GM03348 (cell line): ENCODE measurements at regions not wholly inside any gene's neighbourhood (a gene's known extent, or its start where the extent isn't known, plus 50 kb on each side); places are given as distances from the start of the nearest gene placed in this dataset.
A peak's percentile ranks its signal among the peaks of the same experiment; 100 is the strongest.
"Not testable (repeated sequence)": the region's sequence is repeated elsewhere in the genome, so short reads cannot be mapped to it uniquely, and the experiment has no call there.

Source experiments
- DNase-seq: peaks from one replicate; pipeline ENCODE4 v3.0.0; 2012; ENCODE audit warnings: low spot score

DNA sequence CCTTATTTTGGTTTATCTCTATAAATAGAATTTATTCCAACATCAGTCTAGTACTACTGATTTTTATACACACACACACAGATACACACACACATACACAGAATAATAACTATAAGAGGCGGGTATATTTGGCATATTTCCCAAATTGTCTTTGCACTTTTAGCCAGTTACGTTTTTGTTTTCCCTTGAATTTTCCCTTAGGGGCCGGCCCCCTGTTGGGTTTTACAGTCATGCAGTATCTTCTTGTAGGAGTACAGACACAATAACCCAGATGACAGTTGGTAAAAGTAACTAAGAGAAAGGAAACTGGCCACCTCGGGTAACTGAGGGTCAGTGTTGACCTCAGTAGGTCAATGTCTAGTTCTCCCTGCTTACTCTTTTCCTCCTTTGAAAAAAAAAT is 50.9 kb downstream of the DISP1 start:
- no peak for DNase-seq

DNA sequence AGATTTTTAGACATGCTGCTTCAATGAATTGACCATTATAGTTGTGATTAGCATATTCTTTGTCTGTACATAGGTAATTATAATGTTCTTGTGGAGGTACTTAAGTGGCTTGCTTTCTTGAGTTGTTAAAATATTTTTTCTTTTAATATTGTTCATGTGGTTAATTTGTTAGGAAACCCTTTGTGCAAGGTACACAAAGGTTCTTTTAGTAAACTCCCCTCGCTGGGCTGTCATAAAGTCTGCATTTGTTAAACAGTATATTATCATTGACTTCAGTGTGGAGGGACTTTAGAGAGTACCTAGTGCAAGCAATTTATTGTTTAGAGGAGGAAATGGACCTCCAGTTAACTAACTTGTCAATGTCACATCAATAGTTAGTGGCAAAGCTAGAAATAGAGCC is 52.5 kb downstream of the DISP1 start:
- DNase-seq = no peak

DNA sequence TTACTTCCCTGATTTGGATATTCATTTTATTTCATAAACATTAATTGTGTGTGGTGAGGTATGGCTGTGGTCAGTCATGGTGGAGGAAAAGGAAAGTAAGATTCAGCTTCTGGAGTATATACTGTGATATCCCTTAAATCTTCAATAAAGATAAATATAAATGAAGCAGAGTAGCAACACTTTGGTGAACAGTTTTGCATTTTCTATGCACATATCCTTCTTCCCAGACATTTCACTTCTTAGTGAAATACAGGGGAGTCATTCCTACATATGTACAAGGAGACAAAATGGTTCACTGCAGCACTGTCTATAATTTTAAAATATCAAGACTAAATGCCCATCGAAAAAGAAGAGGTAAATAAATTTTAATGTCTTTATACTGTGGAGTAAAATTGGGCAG is 61.3 kb downstream of the DISP1 start:
- DNase-seq = no peak

DNA sequence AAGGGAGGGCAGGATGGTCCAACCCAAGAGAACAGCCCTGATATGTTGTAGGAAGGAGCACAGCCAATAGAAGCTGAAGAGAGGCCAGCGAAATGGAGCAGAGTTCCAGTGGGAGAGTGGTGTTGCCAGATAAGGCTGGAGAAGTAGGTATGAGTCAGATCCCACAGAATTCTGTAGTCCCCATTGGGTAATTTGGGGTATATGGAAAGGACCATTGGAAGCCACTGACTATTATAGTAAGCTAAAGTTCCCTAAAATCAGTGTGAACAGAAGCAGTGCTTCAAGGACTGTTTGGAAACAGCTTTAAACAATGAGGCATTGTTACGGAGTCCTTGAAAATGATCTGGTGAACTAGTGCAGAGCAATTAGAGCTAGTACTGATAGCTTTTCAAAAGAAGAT is 63.0 kb downstream of the DISP1 start:
- DNase-seq = no peak

DNA sequence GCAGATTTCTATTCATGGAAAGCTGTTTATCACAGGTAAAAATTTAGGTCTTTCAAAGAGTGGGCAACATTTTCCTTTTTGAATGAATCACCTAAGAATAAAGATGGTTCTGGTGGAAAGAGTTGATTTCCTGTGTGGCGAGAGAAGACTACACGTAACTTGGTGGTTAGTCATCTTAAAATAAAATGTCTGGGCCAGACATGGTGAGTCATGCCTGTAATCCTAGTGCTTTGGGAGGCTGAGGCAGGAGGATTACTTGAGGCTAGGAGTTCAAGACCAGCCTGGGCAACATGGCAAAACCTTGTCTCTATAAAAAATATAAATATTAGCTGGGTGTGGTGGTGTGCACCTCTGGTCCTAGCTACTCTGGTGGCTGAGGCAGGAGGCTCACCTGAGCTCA is 65.7 kb downstream of the DISP1 start:
- no peak for DNase-seq

DNA sequence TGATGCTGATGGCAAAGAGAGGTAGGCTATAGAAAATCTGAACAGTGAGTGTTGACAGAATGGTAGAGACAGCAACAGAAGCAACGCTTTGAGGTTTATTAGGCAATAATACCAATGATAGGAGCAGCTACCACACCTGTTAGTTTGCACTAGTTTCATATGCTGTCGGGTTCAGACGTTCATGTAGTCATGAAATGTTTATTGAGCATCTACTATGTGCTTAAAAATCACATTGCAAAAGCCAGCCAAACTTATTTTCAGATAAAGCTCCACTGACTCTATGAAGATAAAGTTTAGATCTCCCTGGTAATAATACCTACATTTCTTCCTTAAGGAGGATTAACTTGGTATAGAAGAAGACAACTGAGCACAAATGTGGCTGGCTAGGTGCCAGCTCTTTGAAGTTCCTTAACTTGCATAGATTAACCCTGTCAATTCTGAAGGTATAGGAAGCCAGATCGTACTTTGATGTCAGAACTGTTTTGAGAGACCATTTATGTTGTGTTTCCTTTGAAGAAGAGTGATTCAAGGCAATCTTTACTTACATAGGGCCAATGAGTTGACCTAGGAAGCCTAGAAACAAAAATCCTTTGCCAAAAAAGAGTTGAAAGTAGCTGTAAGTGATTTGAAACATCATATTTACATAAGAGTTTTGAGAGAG is 71.5 kb downstream of the DISP1 start:
- DNase-seq = no peak

DNA sequence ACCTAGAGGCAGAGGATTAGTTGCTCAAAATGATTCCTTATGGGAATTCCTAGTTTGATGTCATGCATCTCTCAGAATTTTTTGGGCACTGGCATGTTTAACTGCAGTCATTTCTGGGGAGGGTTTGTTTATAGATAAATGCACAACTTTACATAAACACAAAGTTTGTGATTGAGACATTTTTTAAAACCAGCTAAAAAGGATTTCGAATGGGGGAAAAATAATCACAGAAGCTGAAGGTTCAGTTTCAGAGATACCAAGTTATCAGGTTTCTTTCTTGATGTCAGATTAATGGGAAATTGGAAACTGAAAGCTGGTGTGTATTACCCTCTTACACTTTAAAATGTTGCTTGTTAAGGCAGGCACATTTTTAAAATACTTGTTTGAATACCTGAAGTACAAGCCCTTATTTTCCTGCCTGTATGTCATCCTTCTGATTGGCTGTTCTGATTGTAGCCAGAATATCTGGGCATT is 72.1 kb downstream of the DISP1 start:
- DNase-seq = no peak

DNA sequence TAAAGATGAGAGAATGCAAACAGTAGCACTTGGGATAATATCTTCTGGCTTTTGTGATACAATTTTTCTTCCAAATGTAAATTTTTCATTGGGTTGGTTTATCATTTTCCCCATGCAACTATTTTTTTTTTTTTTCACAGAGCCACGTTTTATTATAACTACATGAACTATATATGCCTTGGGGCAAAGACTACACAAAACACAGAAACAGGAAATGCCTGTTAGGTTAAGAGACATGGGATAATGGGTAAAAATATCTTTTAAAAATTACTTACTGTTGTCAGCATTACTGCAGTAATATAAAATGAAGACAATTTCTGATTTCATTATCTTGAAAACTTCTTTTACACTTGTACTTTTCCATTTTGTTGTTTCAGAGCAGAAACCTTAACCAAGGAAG is 74.6 kb downstream of the DISP1 start:
- no peak for DNase-seq

DNA sequence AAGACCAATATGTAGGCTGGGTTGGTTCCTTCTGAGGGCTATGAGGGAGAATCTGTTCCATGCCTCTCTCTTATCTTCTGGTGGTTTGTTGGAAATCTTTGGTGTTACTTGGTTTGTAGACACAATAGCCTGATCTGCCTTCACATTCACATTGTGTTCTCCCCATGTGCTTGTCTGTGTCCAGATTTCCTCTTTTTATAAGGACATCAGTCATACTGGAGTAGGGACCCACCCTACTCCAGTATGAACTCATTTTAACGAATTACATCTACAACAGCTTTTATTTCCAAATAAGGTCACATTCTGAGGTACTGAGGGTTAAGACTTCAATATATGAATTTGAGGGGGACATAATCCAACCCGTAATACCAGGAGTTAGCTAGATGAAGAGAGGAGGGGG is 75.9 kb downstream of the DISP1 start:
- DNase-seq = no peak

DNA sequence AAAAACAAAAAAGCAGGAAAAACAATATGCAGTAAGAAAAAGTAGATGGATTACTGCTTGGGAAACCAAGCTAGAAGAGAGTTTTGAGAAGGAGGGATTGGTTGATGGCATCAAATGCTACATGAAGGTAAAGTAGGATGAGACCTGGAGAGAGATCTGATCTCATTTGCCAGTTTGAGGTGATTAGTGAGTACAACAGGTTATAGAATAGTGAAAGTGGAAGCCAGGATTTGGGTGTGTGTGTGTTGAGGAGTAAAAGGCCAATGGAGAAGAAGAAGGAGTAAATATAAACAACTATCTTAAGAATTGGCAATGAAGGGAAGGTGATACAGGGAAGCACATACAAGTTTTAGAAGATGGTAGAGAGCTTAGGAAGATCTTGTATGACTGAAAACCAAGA is 76.7 kb downstream of the DISP1 start:
- no peak for DNase-seq

DNA sequence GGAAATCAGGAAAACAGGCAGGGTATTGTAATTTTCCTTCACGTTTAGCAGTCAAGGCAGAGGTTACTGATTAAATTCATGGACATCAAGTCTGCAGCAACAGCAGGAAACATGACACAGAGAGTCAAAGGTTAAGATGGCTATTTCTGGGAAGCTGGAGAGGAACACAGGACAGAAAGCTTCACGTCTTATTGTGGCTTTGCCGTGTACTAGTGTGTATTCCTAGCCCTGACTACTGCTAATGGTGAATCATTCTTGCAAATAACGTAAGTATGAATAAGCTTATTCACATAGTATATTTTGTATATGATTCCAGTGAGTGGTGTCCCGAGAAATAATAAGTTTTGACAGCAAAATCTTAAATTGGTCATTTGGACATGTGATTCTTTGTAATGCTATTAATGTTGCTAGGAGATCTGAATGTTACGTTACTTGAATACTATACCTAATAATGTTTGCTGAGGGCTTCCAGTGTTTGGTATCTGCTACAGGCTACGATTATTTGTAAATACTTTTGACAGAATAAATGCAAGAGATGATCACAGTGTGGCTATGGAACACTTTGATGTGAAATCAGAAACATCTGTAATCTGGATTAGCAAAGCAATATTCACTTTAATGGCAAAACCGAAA is 77.4 kb downstream of the DISP1 start:
- no peak for DNase-seq

DNA sequence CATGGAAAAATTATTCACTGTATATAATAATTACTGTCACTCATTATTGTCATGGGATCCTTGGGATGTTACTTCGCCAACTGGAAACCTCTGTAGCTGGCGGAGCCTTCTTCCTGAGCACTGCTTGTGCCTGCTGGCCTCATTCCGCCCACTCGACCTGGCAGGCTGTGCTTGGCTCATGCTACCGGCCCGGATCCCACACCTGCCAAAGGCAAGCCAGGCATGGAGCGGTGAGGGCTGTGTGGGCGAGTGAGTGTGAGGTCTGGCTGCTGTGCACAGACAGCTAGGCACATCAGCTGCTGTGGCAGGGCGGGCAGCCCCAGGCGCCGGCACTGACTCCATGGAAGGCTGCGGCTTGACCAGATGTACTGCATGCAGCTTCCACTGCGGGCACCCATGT is 78.4 kb downstream of the DISP1 start:
- DNase-seq = no peak

DNA sequence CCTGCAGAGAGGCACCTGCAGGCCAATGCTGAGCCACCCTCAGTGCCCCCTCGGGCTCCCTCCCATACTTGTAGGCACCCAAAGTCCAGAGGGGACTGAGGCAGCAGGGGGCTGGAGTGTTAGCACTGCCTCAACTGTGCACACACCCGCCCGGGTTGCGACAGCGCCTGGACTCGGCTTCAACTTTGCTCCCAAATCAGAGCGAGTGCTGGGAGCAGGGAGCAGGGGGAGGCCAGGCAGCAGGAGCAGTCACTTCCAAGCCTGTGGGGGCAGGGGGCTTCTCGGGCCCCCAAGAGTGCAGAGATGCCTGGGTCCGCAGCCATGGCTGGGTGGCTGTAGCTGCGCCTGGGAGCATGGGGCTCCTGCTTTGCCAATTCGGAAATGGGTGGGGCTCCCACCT is 79.5 kb downstream of the DISP1 start:
- no peak for DNase-seq

DNA sequence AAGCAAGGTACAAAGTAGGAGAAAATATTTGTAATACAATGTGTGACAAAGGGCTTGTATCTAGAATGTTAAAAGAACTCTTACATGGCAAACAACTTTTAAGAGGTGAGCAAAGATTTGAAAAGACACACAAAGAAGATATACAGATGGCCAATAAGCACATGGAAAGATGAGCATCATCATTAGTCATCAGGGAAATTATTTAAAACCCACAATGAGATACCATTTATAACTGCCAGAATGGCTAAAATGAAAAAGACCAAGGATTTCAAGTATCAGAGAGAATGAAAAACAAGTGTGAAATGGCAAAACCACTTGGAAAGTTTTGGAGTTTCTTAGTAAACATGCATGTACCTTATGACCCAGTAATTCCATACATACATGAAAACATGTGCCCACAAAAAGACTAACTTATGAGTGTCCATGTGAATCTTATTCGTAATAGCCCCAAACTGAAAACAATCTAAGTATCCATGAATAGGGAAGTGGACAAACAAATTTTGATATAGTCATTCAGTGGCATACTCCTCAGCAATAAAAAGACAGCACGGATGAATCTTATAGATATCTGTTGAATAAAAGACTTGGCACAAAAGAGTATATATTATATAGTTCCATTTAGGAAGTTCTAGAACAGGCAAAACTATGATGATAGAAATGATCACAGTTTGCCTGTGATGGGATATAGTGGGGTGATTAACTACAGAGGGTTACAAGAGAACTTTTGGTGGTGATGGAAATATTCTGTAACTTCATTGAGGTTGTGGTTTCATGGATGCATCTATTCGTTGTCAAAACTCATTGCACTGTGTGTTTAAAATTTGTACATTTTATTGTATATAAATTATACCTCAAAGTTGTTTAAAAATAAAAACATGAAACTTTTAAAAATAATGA is 82.0 kb downstream of the DISP1 start:
- no peak for DNase-seq

DNA sequence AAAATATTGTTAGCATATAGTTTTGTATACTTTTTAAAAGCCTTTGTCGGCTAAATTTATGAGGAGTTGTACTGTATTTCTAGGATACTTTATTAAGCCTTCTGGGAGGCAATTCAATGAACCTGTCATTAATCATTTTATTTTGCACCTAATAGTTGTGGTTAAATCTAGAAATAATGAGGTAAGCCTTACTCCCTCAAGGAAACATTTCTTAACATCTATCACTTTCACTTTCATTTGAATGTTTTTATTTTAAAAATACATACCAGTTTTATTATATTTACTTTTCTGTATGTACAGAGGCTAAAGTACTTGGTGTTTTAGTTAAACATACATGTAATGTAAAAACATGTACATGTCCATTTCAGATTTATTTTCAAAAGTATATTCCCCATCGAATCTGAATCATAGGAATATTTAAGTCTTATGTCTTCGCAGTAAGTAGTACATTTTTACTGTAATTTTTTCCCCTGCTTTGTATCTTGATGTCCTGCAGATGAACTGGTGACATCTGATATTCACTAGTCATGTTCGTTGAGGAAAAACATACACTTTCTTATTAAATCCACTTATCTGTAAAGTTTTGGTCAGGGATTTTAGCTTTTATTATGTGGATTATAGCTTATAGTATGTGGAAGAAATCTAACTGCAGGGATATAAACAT is 82.8 kb downstream of the DISP1 start:
- DNase-seq = no peak

DNA sequence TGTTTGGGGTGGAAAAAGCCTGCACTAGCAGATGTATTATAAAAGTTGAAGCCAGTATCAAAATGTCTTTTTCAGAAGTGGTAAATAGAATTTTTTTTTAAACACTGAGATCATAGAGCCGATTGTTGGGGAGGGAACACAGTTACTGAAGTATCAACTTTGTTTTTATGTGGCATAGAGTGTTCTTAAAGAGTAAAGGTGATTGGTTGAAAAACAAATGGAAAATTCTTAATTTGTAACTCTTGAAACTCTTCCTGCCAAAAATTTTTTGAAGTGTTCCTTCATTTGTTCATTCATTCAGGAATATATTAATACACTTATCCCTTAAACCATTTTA is 83.3 kb downstream of the DISP1 start:
- no peak for DNase-seq

DNA sequence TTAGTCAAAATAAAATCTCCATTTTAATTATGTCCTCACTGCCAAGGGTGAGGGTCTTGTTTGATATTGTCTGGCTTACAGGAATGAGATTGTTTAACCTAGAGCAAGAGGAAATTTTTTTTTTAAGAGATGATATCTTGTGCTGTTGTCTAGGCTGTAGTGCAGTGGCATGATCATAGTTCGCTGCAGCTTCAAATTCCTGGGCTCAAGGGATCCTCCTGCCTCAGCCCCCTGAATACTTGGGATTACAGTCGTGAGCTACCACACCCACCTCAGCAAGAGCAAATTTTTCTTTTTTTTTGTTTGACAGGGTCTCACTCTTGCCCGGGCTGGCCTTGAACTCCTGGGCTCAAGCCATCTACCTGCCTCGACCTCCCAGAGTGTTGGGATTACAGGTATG is 84.6 kb downstream of the DISP1 start:
- DNase-seq = no peak

DNA sequence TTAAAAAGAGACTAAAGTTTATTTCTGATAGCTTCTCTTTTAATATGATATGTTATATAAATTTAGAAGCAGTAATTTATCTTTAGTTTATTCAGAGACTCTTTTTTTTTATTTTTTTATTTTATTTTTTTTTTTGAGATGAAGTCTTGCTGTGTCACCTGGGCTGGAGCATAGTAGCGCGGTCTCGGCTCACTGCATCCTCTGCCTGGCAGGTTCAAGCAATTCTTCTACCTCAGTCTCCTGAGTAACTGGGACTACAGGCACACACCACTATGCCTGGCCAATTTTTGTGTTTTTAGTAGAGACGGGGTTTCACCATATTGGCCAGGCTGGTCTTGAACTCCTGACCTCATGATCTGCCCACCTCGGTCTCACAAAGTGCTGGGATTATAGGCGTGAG is 89.6 kb downstream of the DISP1 start:
- no peak for DNase-seq

DNA sequence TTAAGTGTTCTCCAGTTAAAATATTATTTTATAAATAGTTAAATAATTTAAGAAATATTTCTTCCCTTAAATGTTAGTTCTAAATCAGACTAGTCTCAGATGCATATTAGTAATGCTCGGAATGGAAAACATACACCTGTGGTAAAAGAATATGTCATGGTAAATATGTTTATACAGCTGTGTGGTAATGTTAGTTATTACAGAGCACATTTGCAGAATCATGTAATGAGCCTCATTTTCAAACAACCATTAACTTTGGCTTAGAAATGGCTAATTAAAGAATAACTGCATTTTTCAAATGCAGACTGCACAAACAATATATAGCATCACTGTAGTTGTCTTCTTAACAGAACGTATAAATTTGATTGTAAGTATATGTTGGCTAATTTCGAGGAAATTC is 90.3 kb downstream of the DISP1 start:
- no peak for DNase-seq

DNA sequence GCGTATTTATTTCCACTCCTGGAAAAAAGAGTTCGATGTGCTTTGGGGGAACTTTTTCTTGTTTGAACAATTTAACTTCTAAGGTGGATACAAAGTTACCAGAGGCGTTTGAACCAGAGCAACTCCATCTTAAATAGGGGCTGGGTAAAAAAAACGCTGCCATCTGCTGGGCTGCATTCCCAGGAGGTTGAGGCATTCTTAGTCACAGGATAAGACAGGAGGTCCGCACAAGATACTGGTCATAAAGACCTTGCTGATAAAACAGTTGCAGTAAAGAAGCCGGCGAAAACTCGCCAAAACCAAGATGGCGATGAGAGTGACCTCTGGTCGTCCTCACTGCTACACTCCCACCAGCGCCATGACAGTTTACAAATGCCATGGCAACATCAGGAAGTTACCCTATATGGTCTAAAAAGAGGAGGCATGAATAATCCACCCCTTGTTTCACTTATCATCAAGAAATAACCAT is 91.5 kb downstream of the DISP1 start:
- DNase-seq = not testable (repeated sequence)

DNA sequence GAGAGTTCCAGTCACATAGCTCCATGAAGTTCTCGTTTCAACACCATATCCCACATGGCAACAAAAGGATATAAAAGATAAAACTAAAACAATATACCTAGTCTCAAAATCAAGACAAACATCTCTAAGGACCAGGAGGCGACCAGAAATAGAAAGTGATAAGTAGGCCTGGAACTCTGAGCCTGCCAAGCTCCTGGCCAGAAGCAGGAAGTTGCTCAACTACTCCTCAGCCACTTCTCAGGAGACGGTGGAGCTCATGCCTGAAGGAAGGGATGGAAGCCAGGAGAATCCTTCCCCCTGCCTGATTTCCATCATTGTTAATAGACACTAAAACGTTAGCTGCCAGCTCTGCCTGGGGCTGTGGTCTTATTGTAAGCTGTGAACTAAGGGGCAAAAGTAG is 94.7 kb downstream of the DISP1 start:
- DNase-seq = peak; percentile 73

DNA sequence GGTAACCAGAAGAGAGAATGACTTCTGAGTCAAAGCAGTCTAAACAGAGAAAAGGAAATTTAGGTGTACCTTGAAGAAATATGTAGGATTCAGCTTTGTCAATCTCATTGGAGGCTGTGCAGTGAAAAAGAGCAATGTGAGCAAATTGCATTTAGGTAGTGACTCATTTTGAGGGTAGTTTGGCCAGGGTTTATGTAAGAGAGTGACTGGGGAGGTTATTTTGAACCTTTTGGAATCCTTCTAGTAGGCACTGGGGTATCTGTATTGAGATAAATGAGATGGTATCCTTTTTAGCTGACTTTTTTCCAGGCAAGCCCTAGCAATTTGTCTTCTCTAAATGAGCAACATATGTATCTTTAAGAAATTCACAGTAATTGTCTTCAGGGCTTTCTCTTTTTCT is 95.9 kb downstream of the DISP1 start:
- peak; percentile 27 for DNase-seq

DNA sequence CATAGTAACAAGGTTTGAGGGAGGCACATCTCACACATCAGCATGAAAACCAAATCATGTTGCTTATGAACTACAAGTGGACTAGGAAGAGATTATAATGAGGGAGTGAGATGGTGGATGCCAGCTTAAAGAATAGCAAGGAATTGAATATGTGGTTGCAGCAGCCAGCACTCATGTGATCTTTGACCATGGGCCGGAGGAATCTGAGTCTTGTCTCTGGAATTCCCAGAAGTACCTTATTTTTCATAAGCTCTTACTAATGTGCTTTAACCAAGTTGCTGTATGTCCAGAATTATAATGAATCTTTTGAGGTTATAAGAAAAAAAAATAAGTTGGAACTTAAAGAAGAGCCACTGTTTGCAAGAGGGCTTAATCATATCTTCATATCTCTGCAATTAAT is 97.0 kb downstream of the DISP1 start:
- DNase-seq = no peak
